ENCODE measurements at regions not wholly inside any gene's neighbourhood (a gene's known extent, or its start where the extent isn't known, plus 50 kb on each side); places are given as distances from the start of the nearest gene placed in this dataset.

- TF ChIP-seq CTCF (IDR thresholded peaks at IDR 0.05; ENCODE audit: low read depth, low read length) (no peak), POLR2A (IDR thresholded peaks at IDR 0.05; ENCODE audit: extremely low read depth, insufficient read length) (no peak), MYC (IDR thresholded peaks at IDR 0.05; ENCODE audit: low read depth, low read length) (no peak)
These were observed 125.7 kb upstream of the TMPRSS15 start for GRCh38 chr21:18529254-18529653.
